ENCODE measurements at regions not wholly inside any gene's neighbourhood (a gene's known extent, or its start where the extent isn't known, plus 50 kb on each side); places are given as distances from the start of the nearest gene placed in this dataset.

DNA sequence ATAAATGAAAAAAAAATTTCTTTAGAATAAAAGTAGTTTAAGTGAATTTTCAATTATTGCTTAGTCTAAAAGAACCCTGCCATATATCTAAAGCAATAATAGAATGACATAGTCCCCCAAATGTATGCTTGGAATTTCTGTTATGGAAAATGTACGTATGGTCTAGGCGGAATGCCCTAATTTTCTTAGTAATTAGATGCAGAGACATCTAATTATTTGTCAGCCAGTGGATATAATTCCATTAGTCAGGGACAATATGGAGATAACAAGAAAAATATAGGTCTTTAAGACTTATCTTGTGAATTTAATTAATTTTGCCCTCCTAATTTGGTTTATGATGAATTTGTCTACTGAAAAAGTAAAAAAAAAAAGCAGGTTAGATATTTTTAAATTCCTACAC, 460.9 kb upstream of the SOX11 start:
- no peak for TF ChIP-seq POLR2AphosphoS5 (IDR thresholded peaks at IDR 0.05; ENCODE audit: low read depth, low read length)
- TF ChIP-seq TAF1 (IDR thresholded peaks at IDR 0.05; ENCODE audit: borderline replicate concordance, insufficient read depth, low read length) = no peak
